CD8-positive, alpha-beta memory T cell (primary cell): ENCODE measurements at regions not wholly inside any gene's neighbourhood (a gene's known extent, or its start where the extent isn't known, plus 50 kb on each side); places are given as distances from the start of the nearest gene placed in this dataset.
"Not testable (repeated sequence)": the region's sequence is repeated elsewhere in the genome, so short reads cannot be mapped to it uniquely, and the experiment has no call there.

Source experiments
- CTCF ChIA-PET: fragments of 350-600 bp; sonication (Branson Sonifier 250); formaldehyde crosslinking; loops from one replicate; lab custom pipeline; 2021; ENCODE audit warnings: antibody characterized with exemption; lab: Charles Lee
- POLR2A ChIA-PET: fragments of 350-600 bp; sonication (Branson Sonifier 250); formaldehyde crosslinking; loops from one replicate; lab custom pipeline; 2021; ENCODE audit warnings: antibody characterized with exemption; lab: Charles Lee
- DNase-seq, 5 donors: peaks; one replicate each; pipeline versions ENCODE4 v3.0.0 to v3.0.0-alpha.2; 2020 to 2022; ENCODE audit warnings: mixed read lengths in 1 of 5
- H3K27ac ChIP-seq: one replicate; pipeline ENCODE4 v1.7.0; 2013; ENCODE audit warnings: low read depth, mild to moderate bottlenecking, low read length, moderate library complexity
- H3K27me3 ChIP-seq: 2 replicates; pipeline ENCODE4 v1.7.0; 2013; ENCODE audit warnings: low read length, mild to moderate bottlenecking; ENCODE audit not compliant: insufficient read depth, poor library complexity, severe bottlenecking
- H3K36me3 ChIP-seq: 2 replicates; pipeline ENCODE4 v1.7.0; 2013; ENCODE audit warnings: mild to moderate bottlenecking, low read length, moderate library complexity; ENCODE audit not compliant: insufficient read depth
- H3K4me1 ChIP-seq: 2 replicates; pipeline ENCODE4 v1.7.0; 2013; ENCODE audit warnings: mild to moderate bottlenecking, low read length, moderate library complexity; ENCODE audit not compliant: insufficient read depth
- H3K4me3 ChIP-seq: 2 replicates; pipeline ENCODE4 v1.7.0; 2013; ENCODE audit warnings: mild to moderate bottlenecking, low read length
- H3K9me3 ChIP-seq: 2 replicates; pipeline ENCODE4 v1.7.0; 2013; ENCODE audit warnings: mild to moderate bottlenecking, low read length
- H3K27ac Mint-ChIP-seq, 8 donors: one replicate each; pipeline ENCODE4 v1.8.0; 2020 to 2021; ENCODE audit warnings: mixed read lengths in 8 of 8, mild to moderate bottlenecking in 6 of 8, inconsistent platforms in 3 of 8, moderate library complexity in 3 of 8
- H3K27me3 Mint-ChIP-seq, 2 donors: one replicate each; pipeline ENCODE4 v1.8.0; 2020 to 2021; ENCODE audit warnings: mixed read lengths in 2 of 2, mild to moderate bottlenecking in 1 of 2, moderate library complexity in 1 of 2
- H3K36me3 Mint-ChIP-seq, 3 donors: one replicate each; pipeline ENCODE4 v1.8.0; 2020 to 2021; ENCODE audit warnings: mixed read lengths in 3 of 3, inconsistent platforms in 1 of 3, mild to moderate bottlenecking in 1 of 3
- H3K4me1 Mint-ChIP-seq, 3 donors: one replicate each; pipeline ENCODE4 v1.8.0; 2020 to 2021; ENCODE audit warnings: mixed read lengths in 3 of 3, inconsistent platforms in 1 of 3, mild to moderate bottlenecking in 1 of 3
- H3K4me3 Mint-ChIP-seq, 7 donors: one replicate each; pipeline ENCODE4 v1.8.0; 2020 to 2021; ENCODE audit warnings: mixed read lengths in 7 of 7, mild to moderate bottlenecking in 6 of 7, moderate library complexity in 4 of 7, inconsistent platforms in 2 of 7
- H3K9me3 Mint-ChIP-seq, 5 donors: one replicate each; pipeline ENCODE4 v1.8.0; 2020 to 2022; ENCODE audit warnings: mixed read lengths in 5 of 5, mild to moderate bottlenecking in 3 of 5, moderate library complexity in 2 of 5, inconsistent platforms in 1 of 5

DNA sequence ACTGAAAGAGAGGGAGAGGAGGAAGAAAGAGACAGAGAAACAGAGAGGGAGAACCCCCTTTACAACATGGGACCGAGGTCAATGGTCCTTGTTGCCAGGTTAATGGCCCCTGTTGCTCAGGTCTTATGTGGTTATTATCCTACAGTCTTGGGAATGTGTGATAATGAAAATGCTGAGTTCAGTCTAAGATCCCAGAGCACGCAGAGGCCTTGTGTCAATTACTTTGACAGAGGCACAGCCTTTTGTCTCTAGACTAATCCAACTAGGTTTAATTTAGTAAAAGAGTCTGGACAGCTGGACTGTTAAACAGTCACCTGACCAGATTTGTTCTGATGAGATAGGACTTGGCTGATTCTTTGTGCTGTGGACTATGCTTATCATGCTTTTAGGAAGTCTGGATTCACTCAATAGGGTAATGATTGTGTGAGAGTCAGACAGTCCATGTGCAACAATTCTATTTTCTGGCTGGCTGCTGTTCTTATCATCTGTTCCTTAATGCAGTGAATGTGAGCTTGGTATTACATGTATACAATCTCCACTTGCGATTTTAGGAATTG, 157.4 kb upstream of the MAGI2 start:
- no peak overlapping the region for H3K27ac Mint-ChIP-seq
- peaks cover 5 to 21% (median 12%) of the 10 kb centered on the region in 5 donors for H3K9me3 Mint-ChIP-seq

DNA sequence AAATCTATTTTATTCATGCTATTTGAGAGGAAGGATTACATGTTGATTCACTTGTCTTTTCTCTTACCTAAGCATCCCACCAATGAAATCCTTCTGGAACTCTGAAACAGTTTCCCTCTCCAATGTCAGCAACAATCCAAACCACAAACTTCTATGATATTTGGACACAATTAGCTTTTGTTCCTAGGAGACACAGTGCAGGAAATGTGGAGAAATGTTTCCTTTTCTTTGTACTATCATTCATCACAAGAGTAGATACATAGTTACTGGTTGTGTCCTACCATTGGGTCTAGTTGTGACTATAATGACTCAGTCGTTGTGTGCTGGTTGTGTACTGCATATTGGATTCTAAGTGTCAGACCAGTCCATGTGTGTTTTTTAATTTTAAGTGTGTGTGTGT, 156.8 kb upstream of the MAGI2 start:
- Histone ChIP-seq H3K36me3 (no peaks in the 10 kb centered on the region), H3K27me3 (no peaks in the 10 kb centered on the region), H3K4me1 (no peaks in the 10 kb centered on the region), H3K4me3 (no peak overlapping the region), H3K9me3 (no peaks in the 10 kb centered on the region), H3K27ac (no peak overlapping the region)
- H3K27ac Mint-ChIP-seq, result no peak overlapping the region
- no peaks in the 10 kb centered on the region for H3K27me3 Mint-ChIP-seq
- H3K4me3 Mint-ChIP-seq, result no peak overlapping the region
- ChIA-PET CTCF (no interaction called here), POLR2A (no interaction called here)
- no peaks in the 10 kb centered on the region for H3K36me3 Mint-ChIP-seq
- DNase-seq, result no peak
- H3K4me1 Mint-ChIP-seq, result no peaks in the 10 kb centered on the region
- peaks cover 4 to 25% (median 8%) of the 10 kb centered on the region in 5 donors for H3K9me3 Mint-ChIP-seq

More for the DNA sequence above, 157.4 kb upstream of the MAGI2 start:
- Mint-ChIP-seq H3K4me3 (no peak overlapping the region), H3K4me1 (no peaks in the 10 kb centered on the region), H3K36me3 (no peaks in the 10 kb centered on the region), H3K27me3 (no peaks in the 10 kb centered on the region)
- ChIA-PET CTCF (no interaction called here), POLR2A (no interaction called here)
- Histone ChIP-seq H3K27ac (no peak overlapping the region), H3K4me1 (no peaks in the 10 kb centered on the region), H3K36me3 (no peaks in the 10 kb centered on the region), H3K27me3 (no peaks in the 10 kb centered on the region), H3K9me3 (no peaks in the 10 kb centered on the region), H3K4me3 (no peak overlapping the region)
- DNase-seq, result no peak

DNA sequence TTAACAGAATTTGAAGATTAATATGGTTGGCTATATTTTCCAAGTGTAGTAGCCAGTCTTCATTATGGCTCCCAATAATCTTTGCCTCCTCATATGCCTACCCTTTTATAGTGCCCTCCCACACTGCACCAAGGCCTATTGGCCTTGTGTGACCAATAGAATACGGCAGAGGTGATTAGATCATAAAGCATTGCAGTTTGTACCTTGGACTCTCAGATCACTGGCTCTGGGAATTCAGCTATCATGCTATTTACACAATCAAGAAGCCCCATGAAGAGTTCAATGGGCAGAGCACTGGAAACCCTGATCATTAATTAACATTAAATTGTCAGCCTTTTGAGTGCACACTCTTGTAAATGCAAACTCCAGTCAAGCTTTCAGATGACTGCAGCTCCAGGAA, 154.5 kb upstream of the MAGI2 start:
- ChIA-PET POLR2A (no interaction called here), CTCF (no interaction called here)
- Mint-ChIP-seq H3K4me3 (no peak overlapping the region), H3K27ac (no peak overlapping the region), H3K36me3 (no peaks in the 10 kb centered on the region), H3K9me3 (peaks cover 0 to 33% (median 6%) of the 10 kb centered on the region in 5 donors), H3K4me1 (no peaks in the 10 kb centered on the region), H3K27me3 (no peaks in the 10 kb centered on the region)
- Histone ChIP-seq H3K27me3 (no peaks in the 10 kb centered on the region), H3K9me3 (no peaks in the 10 kb centered on the region), H3K4me1 (no peaks in the 10 kb centered on the region), H3K36me3 (no peaks in the 10 kb centered on the region), H3K4me3 (no peak overlapping the region), H3K27ac (no peak overlapping the region)
- no peak for DNase-seq

DNA sequence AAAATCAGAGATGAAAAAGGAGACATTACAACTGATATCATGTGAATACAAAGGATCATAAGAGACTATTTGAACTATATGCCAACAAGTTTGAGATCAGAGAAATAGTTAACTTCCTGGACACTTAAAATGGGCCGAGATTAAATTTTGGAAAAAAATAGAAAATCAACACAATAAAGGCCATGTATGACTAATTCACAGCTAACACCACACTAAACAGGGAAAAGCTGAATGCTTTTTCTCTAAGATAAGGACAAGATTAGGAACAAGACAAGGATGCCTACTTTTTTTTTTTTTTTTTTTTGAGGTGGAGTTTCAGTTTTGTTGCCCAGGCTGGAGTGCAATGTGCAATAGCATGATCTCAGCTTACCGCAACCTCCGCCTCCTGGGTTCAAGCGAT, 151.4 kb upstream of the MAGI2 start:
- H3K27ac Mint-ChIP-seq, result no peak overlapping the region
- ChIA-PET POLR2A (no interaction called here), CTCF (no interaction called here)
- no peak overlapping the region for H3K4me3 Mint-ChIP-seq
- peaks cover 3 to 35% (median 7%) of the 10 kb centered on the region in 5 donors for H3K9me3 Mint-ChIP-seq
- Histone ChIP-seq H3K36me3 (no peaks in the 10 kb centered on the region), H3K4me1 (no peaks in the 10 kb centered on the region), H3K27ac (no peak overlapping the region), H3K9me3 (no peaks in the 10 kb centered on the region), H3K27me3 (no peaks in the 10 kb centered on the region), H3K4me3 (no peak overlapping the region)
- no peaks in the 10 kb centered on the region for H3K4me1 Mint-ChIP-seq
- H3K36me3 Mint-ChIP-seq, result no peaks in the 10 kb centered on the region
- no peak for DNase-seq
- no peaks in the 10 kb centered on the region for H3K27me3 Mint-ChIP-seq

DNA sequence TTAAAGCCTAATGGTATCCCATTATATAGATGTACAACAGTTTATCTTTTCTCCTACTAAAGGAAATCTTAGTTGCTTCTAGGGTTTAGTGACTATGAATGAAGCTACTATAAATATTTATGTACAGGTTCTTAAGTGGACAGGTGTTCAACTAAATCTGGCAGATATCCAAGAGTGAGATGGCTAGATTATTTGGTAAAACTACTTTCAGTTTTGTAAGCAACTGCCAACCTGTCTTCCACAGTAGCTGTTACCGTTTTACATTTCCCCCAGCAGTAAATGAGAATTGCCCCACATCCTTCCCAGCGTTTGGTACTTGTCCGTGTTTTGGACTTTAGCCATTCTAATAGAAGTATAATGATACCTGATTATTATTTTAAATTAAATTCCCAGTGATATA, 144.9 kb upstream of the MAGI2 start:
- no peak overlapping the region for H3K27ac Mint-ChIP-seq
- ChIA-PET POLR2A (no interaction called here), CTCF (no interaction called here)
- H3K9me3 ChIP-seq, result no peaks in the 10 kb centered on the region
- no peaks in the 10 kb centered on the region for H3K4me1 Mint-ChIP-seq
- no peak overlapping the region for H3K27ac ChIP-seq
- H3K36me3 ChIP-seq, result no peaks in the 10 kb centered on the region
- H3K27me3 ChIP-seq, result no peaks in the 10 kb centered on the region
- H3K4me3 Mint-ChIP-seq, result no peak overlapping the region
- H3K9me3 Mint-ChIP-seq, result peaks cover 0 to 32% (median 10%) of the 10 kb centered on the region in 5 donors
- no peaks in the 10 kb centered on the region for H3K27me3 Mint-ChIP-seq
- H3K4me1 ChIP-seq, result no peaks in the 10 kb centered on the region
- DNase-seq, result no peak
- H3K4me3 ChIP-seq, result no peak overlapping the region
- H3K36me3 Mint-ChIP-seq, result no peaks in the 10 kb centered on the region

DNA sequence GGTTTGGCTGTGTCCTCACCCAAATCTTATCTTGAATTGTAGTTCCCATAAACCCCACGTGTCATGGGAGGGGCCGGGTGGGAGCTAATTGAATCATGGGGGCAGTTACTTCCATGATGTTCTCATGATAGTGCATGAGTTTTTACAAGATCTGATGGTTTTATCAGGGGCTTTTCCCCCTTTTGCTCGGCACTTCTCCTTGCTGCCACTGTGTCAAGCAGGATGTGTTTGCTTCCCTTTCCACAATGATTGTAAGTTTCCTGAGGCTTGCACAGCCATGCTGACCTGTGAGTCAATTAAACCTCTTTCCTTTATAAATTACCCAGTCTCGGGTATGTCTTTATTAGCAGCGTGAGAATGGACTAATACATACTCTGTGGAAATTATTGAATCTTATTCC, 141.2 kb upstream of the MAGI2 start:
- H3K27me3 ChIP-seq, H3K4me1 ChIP-seq, H3K4me1 Mint-ChIP-seq, H3K4me3 ChIP-seq, H3K9me3 ChIP-seq, CTCF ChIA-PET, H3K27ac Mint-ChIP-seq, DNase-seq, H3K36me3 Mint-ChIP-seq, H3K4me3 Mint-ChIP-seq, H3K36me3 ChIP-seq, H3K27me3 Mint-ChIP-seq, POLR2A ChIA-PET, H3K27ac ChIP-seq: not testable (repeated sequence)
- H3K9me3 Mint-ChIP-seq, result peaks cover 2 to 35% (median 6%) of the 10 kb centered on the region in 5 donors

DNA sequence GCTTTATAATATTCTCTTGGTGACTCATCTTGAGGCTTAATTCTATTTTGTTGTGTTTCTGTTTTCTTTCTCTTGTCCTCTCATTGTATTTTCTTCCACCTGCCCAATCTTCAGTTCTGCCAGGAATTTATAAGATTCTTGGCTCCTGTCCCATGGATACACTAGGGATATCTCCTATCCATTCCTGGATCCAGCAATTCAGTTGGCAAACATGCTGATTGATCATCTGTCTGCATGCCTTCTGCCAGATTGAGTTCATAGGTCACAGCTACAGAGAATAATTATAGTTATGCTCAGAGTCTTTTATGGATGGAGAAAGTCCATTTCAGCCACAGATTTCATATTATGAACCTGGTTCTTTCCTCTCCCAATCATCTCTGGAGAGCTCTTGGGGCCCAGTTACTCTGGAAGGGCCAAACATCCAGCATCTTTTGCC, 140.4 kb upstream of the MAGI2 start:
- no peak overlapping the region for H3K4me3 Mint-ChIP-seq

DNA sequence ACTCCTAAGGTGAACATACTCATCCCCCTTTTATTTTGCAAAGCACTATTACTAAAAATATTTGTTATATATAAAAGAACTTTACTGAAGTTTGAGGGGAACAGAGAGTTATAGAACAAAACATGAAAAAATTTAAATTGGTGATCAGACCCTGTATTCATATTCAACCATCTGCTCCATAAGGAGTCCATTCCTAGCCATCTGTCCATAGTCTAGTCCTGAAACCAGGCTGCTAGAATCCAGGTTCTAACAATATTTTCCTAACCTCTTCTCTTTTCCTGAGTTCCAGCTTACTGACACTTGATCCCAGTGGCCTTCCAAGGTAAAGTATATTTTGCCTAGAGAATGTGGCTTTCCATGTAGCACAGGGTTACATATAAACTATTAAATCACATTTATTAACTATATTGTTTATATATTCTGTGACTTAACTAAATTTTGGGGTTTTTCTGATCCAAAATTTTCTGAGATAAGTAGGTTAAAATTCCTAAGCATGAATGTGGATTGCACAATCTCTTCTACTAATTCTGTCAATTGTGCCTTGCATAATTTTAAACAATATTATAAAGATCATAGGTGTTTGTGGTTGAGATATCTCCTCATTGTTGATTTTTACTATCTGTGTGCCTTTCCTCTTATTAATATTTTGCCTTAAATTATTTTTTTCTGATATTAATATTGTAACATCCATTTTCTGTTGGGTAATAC, 137.6 kb upstream of the MAGI2 start:
- H3K4me1 ChIP-seq, result no peaks in the 10 kb centered on the region
- H3K36me3 Mint-ChIP-seq, result no peaks in the 10 kb centered on the region
- no peak for DNase-seq
- H3K4me3 ChIP-seq, result no peak overlapping the region
- no peak overlapping the region for H3K27ac ChIP-seq
- no peaks in the 10 kb centered on the region for H3K27me3 Mint-ChIP-seq
- H3K4me3 Mint-ChIP-seq, result no peak overlapping the region
- no peaks in the 10 kb centered on the region for H3K27me3 ChIP-seq
- CTCF ChIA-PET, result no interaction called here
- POLR2A ChIA-PET, result no interaction called here
- H3K9me3 Mint-ChIP-seq, result peaks cover 4 to 23% (median 7%) of the 10 kb centered on the region in 5 donors
- H3K4me1 Mint-ChIP-seq, result no peaks in the 10 kb centered on the region
- no peaks in the 10 kb centered on the region for H3K36me3 ChIP-seq
- H3K27ac Mint-ChIP-seq, result no peak overlapping the region
- no peaks in the 10 kb centered on the region for H3K9me3 ChIP-seq

More for the DNA sequence above, 140.4 kb upstream of the MAGI2 start:
- no peak overlapping the region for H3K4me3 ChIP-seq
- no peaks in the 10 kb centered on the region for H3K36me3 ChIP-seq
- Mint-ChIP-seq H3K4me1 (no peaks in the 10 kb centered on the region), H3K27ac (no peak overlapping the region), H3K36me3 (no peaks in the 10 kb centered on the region), H3K27me3 (no peaks in the 10 kb centered on the region), H3K9me3 (peaks cover 2 to 37% (median 6%) of the 10 kb centered on the region in 5 donors)
- CTCF ChIA-PET, result no interaction called here
- H3K4me1 ChIP-seq, result no peaks in the 10 kb centered on the region
- H3K27ac ChIP-seq, result no peak overlapping the region
- no peak for DNase-seq
- no peaks in the 10 kb centered on the region for H3K9me3 ChIP-seq
- POLR2A ChIA-PET, result no interaction called here
- no peaks in the 10 kb centered on the region for H3K27me3 ChIP-seq
